Coronary artery (tissue), 2 donors: ENCODE measurements at regions not wholly inside any gene's neighbourhood (a gene's known extent, or its start where the extent isn't known, plus 50 kb on each side); places are given as distances from the start of the nearest gene placed in this dataset.
"Not testable (repeated sequence)": the region's sequence is repeated elsewhere in the genome, so short reads cannot be mapped to it uniquely, and the experiment has no call there.

ENCODE experiments used
- DNase-seq: peaks from one replicate; pipeline ENCODE4 v3.0.0-alpha.2; 2017; ENCODE audit warnings: low spot score
- H3K27ac ChIP-seq, 2 donors: fragments of 200-600 bp; sonication (generic); one replicate each; pipeline ENCODE4 v1.5.1; 2016 to 2019
- H3K4me3 ChIP-seq: fragments of 200-600 bp; sonication (generic); 2 replicates; pipeline ENCODE4 v1.5.1; 2016; ENCODE audit warnings: mild to moderate bottlenecking, moderate library complexity
- TF ChIP-seq, protein P1 (sequence below): fragments of 200-600 bp; sonication (generic); IDR thresholded peaks from one replicate; pipeline ENCODE4 v1.5.1; 2019; ENCODE audit warnings: antibody characterized with exemption

DNA sequence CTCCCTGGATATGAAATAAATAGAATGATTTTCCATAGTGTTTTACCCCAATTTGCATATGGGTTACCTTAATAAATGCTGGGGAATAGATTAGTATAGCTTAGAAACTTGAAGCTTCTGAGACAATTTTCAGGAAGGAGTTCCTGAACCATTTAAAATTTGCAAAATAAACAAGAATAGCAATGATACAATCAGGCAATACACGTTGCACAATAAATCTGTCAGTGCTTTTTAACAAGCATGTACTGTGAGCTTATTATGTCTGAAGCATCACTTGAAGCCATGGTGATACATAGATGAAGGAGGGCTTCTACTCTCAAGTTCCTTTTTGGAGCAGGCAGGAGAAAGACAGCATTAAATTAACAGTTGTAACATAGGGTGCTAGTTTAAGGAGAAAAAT is 84.2 kb upstream of the WDFY3 start:
- H3K27ac ChIP-seq, result no peak overlapping the region
- TF ChIP-seq, protein P1, sequence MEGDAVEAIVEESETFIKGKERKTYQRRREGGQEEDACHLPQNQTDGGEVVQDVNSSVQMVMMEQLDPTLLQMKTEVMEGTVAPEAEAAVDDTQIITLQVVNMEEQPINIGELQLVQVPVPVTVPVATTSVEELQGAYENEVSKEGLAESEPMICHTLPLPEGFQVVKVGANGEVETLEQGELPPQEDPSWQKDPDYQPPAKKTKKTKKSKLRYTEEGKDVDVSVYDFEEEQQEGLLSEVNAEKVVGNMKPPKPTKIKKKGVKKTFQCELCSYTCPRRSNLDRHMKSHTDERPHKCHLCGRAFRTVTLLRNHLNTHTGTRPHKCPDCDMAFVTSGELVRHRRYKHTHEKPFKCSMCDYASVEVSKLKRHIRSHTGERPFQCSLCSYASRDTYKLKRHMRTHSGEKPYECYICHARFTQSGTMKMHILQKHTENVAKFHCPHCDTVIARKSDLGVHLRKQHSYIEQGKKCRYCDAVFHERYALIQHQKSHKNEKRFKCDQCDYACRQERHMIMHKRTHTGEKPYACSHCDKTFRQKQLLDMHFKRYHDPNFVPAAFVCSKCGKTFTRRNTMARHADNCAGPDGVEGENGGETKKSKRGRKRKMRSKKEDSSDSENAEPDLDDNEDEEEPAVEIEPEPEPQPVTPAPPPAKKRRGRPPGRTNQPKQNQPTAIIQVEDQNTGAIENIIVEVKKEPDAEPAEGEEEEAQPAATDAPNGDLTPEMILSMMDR, result no peak
- no peak overlapping the region for H3K4me3 ChIP-seq
- DNase-seq, result no peak

DNA sequence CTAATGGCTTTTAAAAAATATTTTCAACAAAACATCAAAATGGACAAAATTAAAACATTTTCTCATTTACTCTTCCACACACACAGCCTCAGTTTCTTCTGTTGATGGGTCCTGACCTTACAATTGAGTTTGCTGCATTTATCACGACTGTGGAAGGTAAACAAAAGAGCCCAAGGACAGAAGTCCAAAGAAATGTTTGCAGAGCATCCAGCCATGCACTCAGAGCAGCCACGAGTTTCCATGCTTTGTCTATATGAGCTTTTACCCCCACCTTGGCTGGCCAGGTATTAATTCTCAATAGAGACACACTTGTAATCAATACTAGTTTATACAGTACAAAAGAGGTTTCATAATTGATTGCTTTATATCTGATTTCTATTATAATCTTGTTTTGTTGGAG is 85.0 kb upstream of the WDFY3 start:
- TF ChIP-seq, protein P1, result no peak
- Histone ChIP-seq H3K4me3 (no peak overlapping the region), H3K27ac (no peak overlapping the region)
- DNase-seq, result no peak

DNA sequence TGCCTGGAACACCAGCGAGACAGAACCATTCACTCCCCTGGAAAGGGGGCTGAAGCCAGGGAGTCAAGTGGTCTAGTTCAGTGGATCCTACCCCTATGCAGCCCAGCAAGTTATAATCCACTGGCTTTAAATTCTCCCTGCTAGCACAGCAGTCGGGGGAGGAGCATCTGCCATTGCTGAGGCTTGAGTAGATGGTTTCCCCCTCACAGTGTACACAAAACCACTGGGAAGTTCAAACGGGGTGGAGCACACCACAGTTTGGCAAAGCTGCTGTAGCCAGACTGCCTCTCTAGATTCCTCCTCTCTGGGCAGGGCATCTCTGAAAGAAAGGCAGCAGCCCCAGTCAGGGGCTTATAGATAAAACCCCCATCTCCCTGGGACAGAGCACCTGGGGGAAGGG is 88.4 kb upstream of the WDFY3 start:
- not testable (repeated sequence) for DNase-seq, H3K27ac ChIP-seq, H3K4me3 ChIP-seq

DNA sequence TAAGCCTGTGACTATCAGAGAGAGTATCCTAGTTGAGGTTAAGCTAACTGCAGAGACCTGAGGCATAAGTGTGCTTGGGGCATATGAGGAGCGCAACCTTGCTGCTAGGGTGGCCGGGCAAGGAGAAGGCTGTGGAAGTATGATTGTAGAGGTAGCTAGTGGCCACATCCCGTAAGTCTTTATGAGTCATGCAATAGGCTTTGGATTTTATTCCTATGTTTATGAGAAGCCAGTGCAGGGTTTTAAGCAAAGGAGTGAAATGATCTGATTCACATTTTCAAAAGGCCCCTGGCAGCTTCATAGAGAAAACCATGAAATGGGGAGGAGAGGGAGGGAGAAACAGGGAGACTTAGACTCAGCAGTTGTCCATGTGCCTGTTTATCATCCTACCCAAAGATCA is 92.1 kb upstream of the WDFY3 start:
- Histone ChIP-seq H3K27ac (no peak overlapping the region), H3K4me3 (no peak overlapping the region)
- no peak for DNase-seq
- TF ChIP-seq, protein P1, result no peak

DNA sequence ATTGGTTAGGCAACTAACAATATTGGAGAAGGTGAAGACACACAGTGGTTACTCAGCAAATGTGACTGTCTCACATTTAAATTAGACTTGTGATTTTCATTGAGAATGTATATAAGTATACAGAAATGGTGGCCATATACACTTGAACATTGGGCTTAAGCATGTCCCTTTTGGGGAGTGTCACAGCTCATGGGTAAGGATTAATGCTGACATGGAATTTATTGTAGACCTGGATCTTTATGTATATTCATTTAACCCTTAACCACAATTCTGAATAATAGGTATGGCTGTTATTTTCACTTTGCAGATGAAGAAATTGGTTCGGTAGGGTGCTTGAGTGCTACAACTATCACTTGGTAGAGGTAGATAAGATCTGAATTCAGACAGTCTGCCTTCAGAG is 95.5 kb upstream of the WDFY3 start:
- DNase-seq, result no peak
- no peak overlapping the region for H3K4me3 ChIP-seq
- TF ChIP-seq, protein P1, result no peak
- no peak overlapping the region for H3K27ac ChIP-seq

DNA sequence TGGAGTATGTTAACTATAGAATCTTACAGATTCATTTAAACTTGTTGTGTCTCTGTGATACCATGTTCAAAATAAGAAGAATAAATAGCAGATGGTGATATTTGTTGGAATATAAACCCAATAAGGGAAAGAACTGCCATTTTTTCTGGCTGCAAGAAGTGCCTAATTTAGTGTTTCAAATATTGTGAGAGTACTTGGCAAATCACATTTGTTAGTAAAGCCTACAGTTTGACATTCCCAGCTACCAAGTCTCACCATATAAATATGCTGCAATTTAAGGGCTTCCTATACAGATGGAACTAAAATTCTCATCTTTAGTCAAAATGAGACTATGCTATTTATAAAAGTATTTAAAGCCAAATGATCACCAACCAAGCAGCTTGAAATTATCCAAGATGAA is 96.0 kb upstream of the WDFY3 start:
- TF ChIP-seq, protein P1, result no peak
- Histone ChIP-seq H3K4me3 (no peak overlapping the region), H3K27ac (no peak overlapping the region)
- no peak for DNase-seq

DNA sequence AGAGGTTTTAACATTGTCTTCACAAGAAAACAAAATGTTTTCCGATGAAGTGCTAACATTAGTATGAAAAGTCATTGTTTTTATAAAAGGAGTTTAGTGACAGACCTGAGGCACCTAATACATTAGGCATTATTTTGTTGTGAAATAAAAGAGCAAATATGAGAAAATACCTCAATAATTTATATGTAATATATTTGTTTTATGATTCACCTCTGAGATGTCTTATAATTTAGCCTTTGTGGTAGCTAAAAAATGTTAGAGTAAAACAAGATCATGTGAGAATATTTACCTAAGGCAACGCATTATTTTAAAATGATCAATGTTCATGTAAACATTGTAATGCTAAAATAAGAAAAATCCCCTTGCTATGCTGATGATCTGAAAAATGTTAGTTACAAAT is 100.9 kb upstream of the WDFY3 start:
- no peak for DNase-seq
- H3K4me3 ChIP-seq, result no peak overlapping the region
- TF ChIP-seq, protein P1, result no peak
- no peak overlapping the region for H3K27ac ChIP-seq

DNA sequence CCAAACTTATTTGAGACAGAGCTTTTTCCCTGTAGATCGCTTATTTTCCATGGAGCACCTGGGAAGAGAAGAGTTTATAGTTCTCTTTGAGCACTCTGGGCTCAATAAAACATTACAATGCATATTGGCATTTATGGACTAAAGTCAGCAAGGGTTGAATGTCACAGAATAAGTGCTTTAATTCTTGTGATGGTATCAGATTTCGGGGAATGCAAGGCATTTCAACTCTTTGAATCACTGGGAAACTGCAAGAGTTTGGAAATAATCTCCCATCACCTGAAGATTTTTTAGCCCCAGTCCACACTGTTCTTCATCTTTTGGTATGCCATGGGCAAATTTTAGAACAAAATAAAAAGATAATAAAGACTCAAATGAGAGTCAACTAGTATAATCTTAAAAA is 111.5 kb upstream of the WDFY3 start:
- H3K4me3 ChIP-seq, result no peak overlapping the region
- no peak overlapping the region for H3K27ac ChIP-seq
- DNase-seq, result no peak
- TF ChIP-seq, protein P1, result no peak
